Calu3 (cell line): ENCODE measurements at regions not wholly inside any gene's neighbourhood (a gene's known extent, or its start where the extent isn't known, plus 50 kb on each side); places are given as distances from the start of the nearest gene placed in this dataset.

Source experiments
- BruUV-seq: library from RNA; stranded (reverse); fragments of 400-500 nt; replicated peaks from 2 replicates; lab custom pipeline; 2021; lab: Mats Ljungman, UMichigan
- CTCF ChIA-PET: fragments of 300-600 bp; sonication (Branson Sonifier 250); formaldehyde crosslinking; loops from one replicate; lab custom pipeline; 2022; ENCODE audit warnings: antibody characterized with exemption; lab: Charles Lee
- DNase-seq: peaks from one replicate; pipeline ENCODE4 v3.0.0; 2022
- H3K27ac Mint-ChIP-seq: one replicate; pipeline ENCODE4 v1.8.0; 2022; ENCODE audit warnings: mixed read lengths; ENCODE audit not compliant: unreplicated experiment
- H3K27me3 Mint-ChIP-seq: one replicate; pipeline ENCODE4 v1.8.0; 2022; ENCODE audit warnings: mixed read lengths; ENCODE audit not compliant: unreplicated experiment
- H3K36me3 Mint-ChIP-seq: one replicate; pipeline ENCODE4 v1.8.0; 2022; ENCODE audit warnings: mild to moderate bottlenecking, moderate library complexity, mixed read lengths; ENCODE audit not compliant: insufficient read depth, unreplicated experiment
- H3K4me1 Mint-ChIP-seq: one replicate; pipeline ENCODE4 v1.8.0; 2022; ENCODE audit warnings: mild to moderate bottlenecking, low read depth, mixed read lengths; ENCODE audit not compliant: unreplicated experiment
- H3K4me3 Mint-ChIP-seq: one replicate; pipeline ENCODE4 v1.8.0; 2022; ENCODE audit warnings: mild to moderate bottlenecking, low read depth, moderate library complexity, mixed read lengths; ENCODE audit not compliant: unreplicated experiment
- H3K9me3 Mint-ChIP-seq: one replicate; pipeline ENCODE4 v1.8.0; 2022; ENCODE audit warnings: low read depth, mixed read lengths; ENCODE audit not compliant: unreplicated experiment
- CTCF ChIP-seq: fragments of 200-600 bp; IDR thresholded peaks from one replicate; pipeline ENCODE4 v1.8.0; 2022; ENCODE audit warnings: antibody characterized with exemption; ENCODE audit not compliant: unreplicated experiment
- intact Hi-C: fragments of 100-400 bp; cut with micrococcal nuclease; formaldehyde crosslinking; loops from one replicate; pipeline ENCODE4 v1.10.0; 2022; ENCODE audit not compliant: unreplicated experiment

GRCh38 chr4:132228676-132229075 is 920.4 kb upstream of the PCDH10 start:
- no peak for TF ChIP-seq CTCF
- Mint-ChIP-seq H3K27ac (no peak overlapping the region), H3K27me3 (no peaks in the 10 kb centered on the region), H3K36me3 (no peaks in the 10 kb centered on the region), H3K4me3 (no peak overlapping the region), H3K9me3 (no peaks in the 10 kb centered on the region), H3K4me1 (peaks cover 8% of the 10 kb centered on the region)
- intact Hi-C loops = no loop called here
- CTCF ChIA-PET = no interaction called here
- DNase-seq = no peak
- BruUV-seq = no TSS peak

- peaks cover 2% of the 10 kb centered on the region for H3K9me3 Mint-ChIP-seq
- H3K27ac Mint-ChIP-seq = no peak overlapping the region
- no peak overlapping the region for H3K4me3 Mint-ChIP-seq
- no TSS peak for BruUV-seq
- H3K4me1 Mint-ChIP-seq = peaks cover 8% of the 10 kb centered on the region
- no peaks in the 10 kb centered on the region for H3K27me3 Mint-ChIP-seq
- CTCF ChIA-PET = no interaction called here
- intact Hi-C loops = no loop called here
- DNase-seq = no peak
- H3K36me3 Mint-ChIP-seq = no peaks in the 10 kb centered on the region
- no peak for TF ChIP-seq CTCF
These were observed 919.1 kb upstream of the PCDH10 start for GRCh38 chr4:132230025-132230424.

- no peak for DNase-seq
- Mint-ChIP-seq H3K4me1 (no peaks in the 10 kb centered on the region), H3K27ac (no peak overlapping the region)
These were observed 910.4 kb upstream of the PCDH10 start for GRCh38 chr4:132238697-132239096.

GRCh38 chr4:132240081-132240480 is 909.0 kb upstream of the PCDH10 start:
- TF ChIP-seq CTCF = no peak
- H3K27me3 Mint-ChIP-seq = no peaks in the 10 kb centered on the region
- no peaks in the 10 kb centered on the region for H3K4me1 Mint-ChIP-seq
- CTCF ChIA-PET = no interaction called here
- DNase-seq = no peak
- intact Hi-C loops = no loop called here
- no peak overlapping the region for H3K27ac Mint-ChIP-seq
- no peaks in the 10 kb centered on the region for H3K9me3 Mint-ChIP-seq
- no peak overlapping the region for H3K4me3 Mint-ChIP-seq
- BruUV-seq = no TSS peak
- H3K36me3 Mint-ChIP-seq = no peaks in the 10 kb centered on the region

More at GRCh38 chr4:132238697-132239096, 910.4 kb upstream of the PCDH10 start:
- TF ChIP-seq CTCF = no peak
- intact Hi-C loops = no loop called here
- H3K36me3 Mint-ChIP-seq = no peaks in the 10 kb centered on the region
- H3K9me3 Mint-ChIP-seq = peaks cover 2% of the 10 kb centered on the region
- BruUV-seq = no TSS peak
- no peaks in the 10 kb centered on the region for H3K27me3 Mint-ChIP-seq
- CTCF ChIA-PET = no interaction called here
- no peak overlapping the region for H3K4me3 Mint-ChIP-seq
